ENCODE measurements at regions not wholly inside any gene's neighbourhood (a gene's known extent, or its start where the extent isn't known, plus 50 kb on each side); places are given as distances from the start of the nearest gene placed in this dataset.

DNA sequence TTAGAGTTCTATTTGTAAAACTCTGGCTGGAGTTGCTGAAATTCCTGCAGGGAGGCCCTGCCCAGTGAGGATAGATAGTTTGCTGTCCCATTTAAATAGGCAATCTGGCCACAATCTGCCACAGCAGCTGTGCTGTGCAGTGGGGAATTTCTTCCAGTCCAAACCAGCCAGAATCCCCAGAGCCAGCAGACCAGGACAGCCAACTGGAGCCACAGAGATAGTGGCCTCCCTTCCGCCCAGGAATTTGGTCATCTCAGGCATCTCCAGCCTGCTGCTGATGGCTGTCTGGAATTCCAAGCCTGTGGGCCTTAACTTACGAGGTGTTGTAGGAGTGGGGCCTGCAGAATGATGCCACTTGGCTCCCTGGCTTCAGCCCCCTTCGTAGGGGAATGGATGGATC lies 643.4 kb downstream of the DNAJB9 start:
- DNase-seq: no peak
- intact Hi-C loops (cut with DNase I): no loop called here

DNA sequence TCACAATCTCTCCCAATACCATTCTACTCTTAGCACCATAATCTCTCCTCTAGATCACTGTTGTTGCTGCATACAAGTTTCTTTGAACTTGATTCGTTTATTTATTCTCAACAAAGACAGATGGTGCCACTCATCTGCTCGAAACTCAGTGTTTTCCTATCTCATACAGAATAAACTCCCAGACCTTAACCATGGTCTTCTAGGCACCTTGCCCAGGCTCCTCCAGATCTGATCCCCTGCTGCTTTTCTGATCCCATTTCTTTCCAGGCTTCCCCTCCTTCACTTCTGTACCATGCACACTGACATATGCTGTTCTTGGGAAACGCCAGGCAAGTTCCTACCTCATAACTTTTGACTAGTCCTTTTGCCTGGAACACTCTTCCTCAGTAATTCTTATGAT lies 645.7 kb downstream of the DNAJB9 start:
- no peak for DNase-seq
- intact Hi-C loops (cut with DNase I): no loop called here

DNA sequence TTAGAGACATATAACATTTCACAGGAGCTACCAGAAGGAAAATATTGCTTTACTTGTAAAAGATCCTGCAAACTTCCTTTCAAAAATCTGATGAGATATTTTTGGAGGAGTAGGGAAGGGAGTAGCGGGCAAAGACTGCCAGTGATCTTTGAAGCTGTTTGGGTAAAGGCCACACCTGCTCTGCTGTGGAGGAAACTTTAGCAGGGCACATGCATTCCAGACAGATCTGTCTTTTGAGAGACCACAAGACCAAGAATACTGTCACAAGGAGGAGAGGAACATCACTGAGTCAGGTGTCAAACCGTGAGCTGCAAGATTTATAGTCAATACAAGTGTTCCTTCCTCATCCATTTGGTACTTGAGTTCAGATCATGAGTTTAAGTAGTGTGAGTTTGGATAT lies 654.4 kb downstream of the DNAJB9 start:
- DNase-seq: no peak
- intact Hi-C loops (cut with DNase I): no loop called here

DNA sequence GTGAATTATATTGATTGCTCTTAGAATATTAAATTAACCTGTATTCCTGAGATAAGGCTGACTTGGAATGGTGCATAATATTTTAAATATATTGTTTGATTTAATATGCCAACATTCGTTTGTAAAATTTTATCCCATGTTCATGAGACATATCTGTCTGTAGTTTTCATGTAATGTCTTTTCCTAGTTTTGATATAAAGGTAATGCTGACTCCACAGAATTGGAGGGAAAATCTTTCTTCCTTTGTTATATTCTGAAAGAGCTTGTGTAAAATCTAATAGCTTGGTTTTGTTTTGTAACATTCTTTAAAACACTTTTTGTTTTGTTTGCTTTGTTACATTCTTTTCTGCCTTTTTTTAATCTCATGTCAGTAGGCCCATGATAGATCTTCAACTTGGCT lies 657.0 kb downstream of the DNAJB9 start:
- no peak for DNase-seq
- intact Hi-C loops (cut with DNase I): no loop called here

DNA sequence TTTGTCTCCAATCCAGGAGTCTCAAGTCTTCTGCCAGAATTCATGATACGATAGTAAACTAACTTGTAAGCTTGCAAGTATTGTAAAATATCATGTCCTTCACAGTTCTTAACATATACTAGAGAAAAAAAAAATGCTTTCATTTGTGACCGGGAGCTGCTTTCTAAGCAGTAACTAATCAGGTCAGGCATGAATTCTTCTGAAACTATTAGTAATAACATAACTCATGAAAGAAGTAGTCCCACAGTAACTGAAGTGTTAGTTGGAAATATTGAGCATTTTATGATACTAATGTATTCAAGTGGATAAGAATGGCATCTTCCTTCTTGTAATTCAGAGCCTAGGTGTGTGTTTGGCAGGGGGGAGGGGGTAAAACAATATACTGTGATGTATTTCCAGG lies 665.6 kb downstream of the DNAJB9 start:
- no peak for DNase-seq
- intact Hi-C loops (cut with DNase I): no loop called here

DNA sequence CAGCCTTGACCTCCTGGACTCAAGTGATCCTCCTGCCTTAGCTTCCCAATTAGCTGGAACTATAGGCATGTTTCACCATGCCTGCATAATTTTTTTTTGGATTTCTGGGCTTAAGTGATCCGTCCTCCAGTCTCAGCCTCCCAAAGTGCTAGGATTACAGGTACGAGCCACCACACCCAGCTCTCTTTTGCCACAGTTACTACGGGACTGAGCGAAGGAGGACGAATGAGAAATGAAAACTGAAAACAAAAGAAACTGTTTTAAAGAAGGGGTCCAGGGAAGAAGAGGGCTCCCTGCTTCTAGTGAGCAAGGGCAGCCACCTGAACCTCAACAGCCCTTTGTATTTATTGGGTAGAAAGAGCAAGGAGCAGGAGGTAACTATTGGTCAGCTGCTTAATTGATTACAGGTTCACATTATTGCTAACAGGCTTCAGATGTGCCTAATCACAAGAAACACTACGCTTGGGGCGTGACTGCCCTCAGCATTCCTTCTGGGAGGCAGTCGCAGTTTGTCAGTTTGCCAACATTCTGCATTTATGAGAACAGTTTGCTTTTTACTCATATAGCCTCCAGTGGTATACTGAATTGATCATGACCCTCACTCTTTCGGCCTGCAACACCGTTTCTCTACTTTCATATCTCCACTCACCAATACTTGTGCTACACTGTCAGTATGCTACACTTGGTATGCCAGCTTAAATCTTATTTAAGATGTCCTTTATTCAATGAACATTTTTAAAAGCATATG lies 676.8 kb downstream of the DNAJB9 start:
- intact Hi-C loops (cut with DNase I): no loop called here
- no peak for DNase-seq

DNA sequence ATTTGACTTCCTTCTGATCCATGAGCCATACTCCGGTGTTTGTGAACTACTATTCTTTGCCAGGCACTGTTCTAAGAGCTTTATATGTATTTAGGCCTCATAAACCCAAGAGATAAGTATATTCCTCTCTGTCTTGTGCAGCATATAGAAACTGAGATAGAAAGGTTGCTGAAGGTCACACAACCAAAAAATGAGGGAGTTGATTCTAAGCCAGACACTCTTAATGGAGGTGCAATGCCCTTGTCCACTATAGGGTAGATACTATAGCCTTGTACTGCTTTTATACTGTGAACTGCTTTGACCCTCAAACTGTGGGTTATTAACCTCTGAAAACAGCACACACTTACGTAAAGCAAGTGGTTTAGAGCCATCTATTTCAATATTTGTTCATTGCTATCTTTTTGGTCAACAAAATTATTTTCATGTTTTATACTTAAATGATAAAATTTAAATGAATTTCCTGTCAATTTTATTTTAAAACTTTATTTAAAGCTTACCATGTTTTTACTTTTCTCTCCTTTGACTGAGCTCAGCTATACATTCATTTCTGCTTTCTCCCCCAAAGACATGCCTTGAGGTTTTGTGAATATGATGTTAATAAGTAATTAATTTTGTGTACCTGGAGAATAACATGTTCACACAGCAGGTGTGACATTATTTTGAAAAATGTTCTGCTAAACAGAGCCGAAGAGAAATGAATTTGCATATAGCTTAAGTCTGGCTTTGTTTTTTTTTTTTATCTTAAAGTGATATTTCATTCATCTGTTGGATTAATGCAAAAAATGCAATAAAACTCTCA lies 687.3 kb downstream of the DNAJB9 start:
- no peak for DNase-seq
- intact Hi-C loops (cut with DNase I): no loop called here

DNA sequence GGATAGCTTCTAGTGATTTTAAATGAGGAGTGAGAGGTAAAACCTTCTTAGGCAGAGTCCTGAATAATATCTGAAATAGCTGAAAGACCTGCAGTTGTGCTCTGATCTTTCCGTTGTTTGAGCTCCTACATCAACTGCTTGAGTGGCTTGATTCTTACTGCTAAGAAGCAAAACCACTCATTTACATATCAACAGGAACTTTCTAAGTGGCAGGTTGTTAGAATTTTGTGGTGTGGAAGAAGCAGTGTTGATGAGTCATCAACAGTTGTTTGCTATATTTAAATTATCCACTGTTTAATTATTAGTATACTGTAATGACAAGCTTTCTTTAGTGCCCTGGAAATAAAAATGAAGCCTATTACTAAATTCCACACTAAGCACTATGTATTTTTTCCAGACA lies 689.5 kb downstream of the DNAJB9 start:
- intact Hi-C loops (cut with DNase I): no loop called here
- no peak for DNase-seq

DNA sequence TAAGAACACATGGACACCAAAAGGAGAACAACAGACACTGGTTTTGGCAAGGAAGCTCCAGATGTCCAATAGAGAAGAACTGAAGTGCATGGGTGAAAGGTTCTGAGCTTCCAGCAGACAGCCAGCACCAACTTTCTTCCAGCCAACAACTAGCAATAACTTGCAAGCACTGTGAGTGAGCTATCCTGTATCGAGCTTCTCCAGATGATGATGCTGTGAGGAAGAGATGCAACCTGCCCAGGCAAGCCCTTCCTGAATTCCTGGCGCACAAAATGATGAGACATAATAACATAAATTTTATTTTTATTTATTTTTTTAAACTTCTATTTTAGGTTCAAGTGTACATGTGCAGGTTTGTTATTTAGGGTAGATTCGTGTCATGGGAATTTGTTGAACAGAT lies 692.1 kb downstream of the DNAJB9 start:
- DNase-seq: no peak
- intact Hi-C loops (cut with DNase I): no loop called here

DNA sequence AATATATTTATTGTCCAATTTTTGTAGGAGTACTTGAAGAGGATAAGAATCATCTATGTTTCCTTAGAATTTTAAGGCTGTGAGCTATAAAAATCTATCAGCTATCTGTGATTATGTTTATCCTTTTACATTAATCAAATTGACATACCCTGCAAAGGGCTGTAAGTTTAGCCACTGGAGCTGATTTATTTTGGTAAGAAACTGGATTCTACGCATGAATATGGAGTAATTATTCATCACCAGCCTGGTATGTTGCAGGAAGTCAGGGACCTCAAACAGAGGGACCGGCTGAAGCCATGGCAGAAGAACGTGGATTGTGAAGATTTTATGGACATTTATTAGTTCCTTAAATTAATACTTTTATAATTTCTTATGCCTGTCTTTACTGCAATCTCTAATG lies 696.9 kb downstream of the DNAJB9 start:
- intact Hi-C loops (cut with DNase I): no loop called here
- DNase-seq: no peak

DNA sequence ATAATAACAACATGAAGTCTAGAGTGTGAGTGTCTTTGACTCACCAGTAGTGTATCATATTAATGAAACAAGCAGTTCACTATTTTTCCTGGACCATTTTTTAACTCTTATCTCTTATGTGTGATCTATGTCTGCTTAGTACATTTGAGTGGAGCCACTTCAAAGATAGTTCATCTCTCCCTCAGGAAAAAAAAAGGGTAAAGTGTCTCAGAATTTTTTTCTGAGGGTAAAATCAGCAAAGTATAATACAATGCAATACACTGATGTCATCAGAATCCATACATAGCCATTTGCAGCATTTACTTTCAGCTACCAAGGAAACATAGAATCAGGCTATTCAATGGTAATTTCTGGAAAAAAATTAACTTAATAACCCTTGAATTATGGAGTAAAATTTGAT lies 706.7 kb downstream of the DNAJB9 start:
- intact Hi-C loops (cut with DNase I): no loop called here
- DNase-seq: no peak

DNA sequence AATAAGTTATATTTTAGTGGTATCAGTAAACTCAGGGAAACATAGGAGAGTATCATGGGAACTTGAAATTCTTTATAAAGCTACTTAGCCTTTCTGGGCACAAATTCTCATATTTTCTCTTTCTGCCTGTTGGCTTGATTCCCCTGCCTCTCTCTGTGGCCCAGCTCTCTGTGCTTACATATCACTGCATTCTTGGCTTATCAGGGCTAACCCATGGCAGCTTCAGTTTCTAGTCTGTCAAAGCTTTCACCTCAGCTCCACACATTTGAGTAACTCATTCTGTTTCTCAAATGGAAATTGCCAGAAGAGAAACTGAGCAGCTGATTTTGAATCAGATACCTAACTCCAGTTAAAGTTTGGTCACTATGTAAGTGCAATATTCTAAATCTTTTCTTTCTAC lies 713.1 kb downstream of the DNAJB9 start:
- intact Hi-C loops (cut with DNase I): no loop called here
- DNase-seq: no peak

DNA sequence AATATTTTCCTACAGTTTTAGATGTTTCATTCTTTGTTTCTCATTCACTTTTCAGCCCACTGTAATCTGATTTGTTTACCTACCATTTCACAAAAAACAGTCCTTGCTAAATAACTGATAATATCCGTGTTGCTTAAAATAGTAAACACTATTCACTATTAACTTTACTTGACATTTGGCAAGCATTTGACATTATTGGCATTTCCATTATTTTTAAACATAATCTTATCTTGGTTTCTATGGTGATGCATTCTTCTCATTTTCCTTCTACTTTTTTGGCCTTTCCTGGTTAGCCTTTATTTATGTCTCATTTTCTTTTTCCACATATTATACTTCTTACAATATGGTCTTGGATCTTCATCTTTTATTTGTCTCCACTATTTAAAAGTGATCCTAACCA lies 715.3 kb downstream of the DNAJB9 start:
- no peak for DNase-seq
- intact Hi-C loops (cut with DNase I): no loop called here

DNA sequence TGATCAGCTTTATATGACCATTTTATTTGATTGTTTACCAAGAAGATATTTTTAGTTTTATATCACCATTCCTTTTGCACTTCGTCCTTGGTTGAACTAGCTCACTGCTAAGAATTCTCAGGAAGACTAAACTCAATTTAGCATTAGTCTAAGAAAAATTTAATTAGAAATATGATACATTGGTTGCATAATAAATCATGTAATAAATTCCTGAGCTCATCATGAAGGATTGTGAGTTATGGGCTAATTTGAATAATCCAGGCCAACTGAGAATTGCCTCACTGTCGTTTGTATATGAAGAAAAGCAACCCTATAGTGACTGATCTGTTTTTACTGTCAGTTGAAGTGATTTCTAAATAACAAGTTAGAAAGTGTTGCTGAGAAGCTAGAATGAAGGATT lies 725.5 kb downstream of the DNAJB9 start:
- DNase-seq: no peak
- intact Hi-C loops (cut with DNase I): no loop called here

DNA sequence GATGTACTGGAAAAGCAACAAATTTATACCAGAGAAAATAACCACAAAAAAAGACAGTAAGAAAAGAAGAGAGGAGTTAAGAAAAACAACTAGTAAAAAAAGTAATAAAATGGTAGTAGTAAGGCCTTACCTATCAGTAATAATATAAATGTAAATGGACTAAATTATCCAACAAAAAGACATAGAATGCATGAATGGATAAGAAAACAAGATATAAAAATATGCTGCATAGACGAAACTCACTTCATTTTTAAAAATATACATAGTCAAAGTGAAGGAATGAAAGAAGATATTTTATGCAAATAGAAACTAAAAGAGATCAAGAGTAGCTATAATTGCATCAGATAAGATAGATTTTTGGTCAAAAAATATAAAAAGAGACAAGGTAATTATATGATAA lies 739.1 kb downstream of the DNAJB9 start:
- intact Hi-C loops (cut with DNase I): no loop called here
- DNase-seq: no peak

DNA sequence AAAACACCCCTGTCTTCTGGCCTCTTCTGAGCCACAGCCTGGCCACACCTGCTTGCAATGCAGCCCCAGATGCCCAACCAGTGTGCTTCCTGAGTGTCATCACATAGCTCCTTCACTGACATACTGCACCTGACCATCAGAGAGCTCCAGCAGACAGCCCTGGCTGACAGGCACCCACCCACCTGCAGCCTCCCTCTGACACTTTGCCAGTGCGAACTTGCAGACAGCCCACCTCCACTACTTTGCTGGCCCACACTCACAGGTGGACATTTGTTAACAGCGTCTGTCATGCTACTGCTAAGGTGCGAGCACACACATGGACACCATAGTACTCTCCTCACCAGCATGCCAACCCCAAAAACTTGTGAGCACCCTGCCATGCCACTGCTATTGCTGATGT lies 740.1 kb downstream of the DNAJB9 start:
- no peak for DNase-seq
- intact Hi-C loops (cut with DNase I): no loop called here

DNA sequence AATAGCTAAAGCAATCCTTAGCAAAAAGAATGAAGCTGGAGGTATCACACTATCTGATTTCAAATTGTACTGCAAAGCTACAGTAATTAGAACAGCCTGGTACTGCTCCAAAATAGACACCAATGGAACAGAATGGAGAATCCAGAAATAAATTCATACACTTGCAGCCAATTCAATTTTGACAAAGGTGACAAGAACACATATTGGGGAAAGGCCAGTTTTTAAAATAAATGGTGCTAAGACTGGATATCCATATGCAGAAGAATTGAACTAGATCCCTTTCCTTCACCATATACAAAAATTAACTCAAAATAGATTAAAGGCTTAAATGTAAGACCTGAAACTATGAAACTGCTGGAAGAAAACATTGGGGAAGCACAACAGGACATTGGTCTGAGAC lies 748.5 kb downstream of the DNAJB9 start:
- intact Hi-C loops (cut with DNase I): no loop called here
- no peak for DNase-seq

DNA sequence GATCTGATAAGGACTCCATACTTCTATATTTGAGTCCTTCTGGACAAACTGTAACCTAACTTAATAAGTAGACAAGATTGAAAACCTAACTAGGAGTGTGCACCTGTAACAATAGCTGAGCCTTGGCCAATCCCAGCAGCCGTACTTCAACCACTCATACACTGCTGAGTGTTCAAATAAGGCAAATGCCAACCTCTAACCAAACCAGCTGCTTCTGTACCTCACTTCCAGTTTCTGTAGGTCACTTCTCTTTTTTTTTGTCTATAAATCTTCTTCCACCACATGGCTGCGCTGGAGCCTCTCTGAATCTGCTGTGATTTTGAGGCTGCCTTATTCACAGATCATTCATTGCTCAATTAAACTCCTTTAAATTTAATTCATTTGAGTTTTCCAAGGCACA lies 753.2 kb downstream of the DNAJB9 start:
- intact Hi-C loops (cut with DNase I): no loop called here
- no peak for DNase-seq

DNA sequence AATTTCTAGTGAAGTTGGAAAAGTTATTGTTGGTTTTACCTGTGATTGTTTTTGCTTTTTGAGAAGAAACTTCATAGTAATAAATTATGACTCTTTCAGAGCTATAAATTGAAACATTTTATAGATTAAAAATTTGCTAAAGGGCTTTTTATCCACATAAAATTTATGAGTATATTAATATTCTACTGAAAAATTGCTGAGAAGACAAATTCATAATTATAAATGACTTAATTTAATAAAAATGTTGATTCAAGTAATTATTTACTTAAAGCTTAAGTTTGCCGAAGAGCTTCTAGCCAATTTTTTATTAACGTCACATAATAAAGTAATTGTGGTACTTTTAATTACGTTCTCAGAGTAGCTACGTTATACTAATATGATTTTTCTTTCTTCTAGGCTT lies 761.7 kb downstream of the DNAJB9 start:
- DNase-seq: no peak
- intact Hi-C loops (cut with DNase I): no loop called here

DNA sequence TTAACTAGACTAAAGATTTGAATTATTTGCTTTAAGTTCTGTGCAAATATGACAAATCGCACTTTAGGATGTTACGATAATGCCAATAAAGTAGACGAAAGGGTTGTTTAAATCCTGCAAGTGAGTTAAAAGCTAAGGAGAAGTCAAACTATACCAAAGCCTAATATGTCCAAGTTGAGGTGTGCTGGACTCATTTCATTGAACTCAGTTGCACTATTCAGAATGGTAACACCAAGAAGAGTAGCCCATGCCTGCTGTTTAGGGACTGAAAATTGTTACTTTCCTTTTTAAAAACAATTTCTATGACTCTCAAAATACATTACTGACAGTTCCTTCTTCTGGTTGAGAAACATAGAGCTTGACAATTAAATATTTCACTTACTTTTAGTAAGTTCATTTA lies 766.3 kb downstream of the DNAJB9 start:
- DNase-seq: no peak
- intact Hi-C loops (cut with DNase I): no loop called here

DNA sequence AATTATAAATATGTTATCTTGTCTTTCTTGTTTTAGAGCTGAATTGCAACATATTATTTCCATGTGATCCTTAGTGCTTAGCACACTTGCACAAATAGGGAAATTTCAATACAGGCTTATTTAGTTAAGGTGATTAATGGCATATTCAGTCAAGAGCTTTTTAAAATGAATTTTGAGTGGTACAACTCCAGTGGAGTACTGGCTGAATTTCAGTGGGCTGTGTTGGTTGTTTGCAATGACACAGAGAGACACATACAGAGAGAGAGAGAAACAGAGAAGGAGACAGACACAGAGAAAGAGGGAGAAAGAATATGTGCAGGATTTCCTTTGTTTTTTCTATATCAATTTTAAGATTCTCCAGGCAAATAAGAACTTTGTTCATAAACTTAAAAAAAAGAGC lies 766.9 kb downstream of the DNAJB9 start:
- no peak for DNase-seq
- intact Hi-C loops (cut with DNase I): no loop called here
